Endothelial cell of umbilical vein (primary cell): ENCODE measurements at regions not wholly inside any gene's neighbourhood (a gene's known extent, or its start where the extent isn't known, plus 50 kb on each side); places are given as distances from the start of the nearest gene placed in this dataset.

Source experiments
- BruUV-seq: library from RNA; stranded (reverse); fragments of 400-500 nt; replicated peaks from 2 replicates; lab custom pipeline; 2021; lab: Mats Ljungman, UMichigan
- CTCF ChIA-PET: fragments of 300-600, 350-600 bp; sonication (Branson Sonifier 250); formaldehyde crosslinking; loops from one replicate; lab custom pipeline; 2021; ENCODE audit warnings: antibody characterized with exemption, inconsistent platforms; lab: Charles Lee
- POLR2A ChIA-PET: fragments of 300-600, 350-600 bp; sonication (Branson Sonifier 250); formaldehyde crosslinking; loops from one replicate; lab custom pipeline; 2021; ENCODE audit warnings: antibody characterized with exemption, inconsistent platforms; lab: Charles Lee
- DNase-seq: peaks from one replicate; pipeline ENCODE4 v3.0.0-alpha.2; 2011; ENCODE audit warnings: low read depth, low spot score
- FAIRE-seq: peaks from 2 replicates; lab custom pipeline; 2011; peaks lifted over from hg19 to GRCh38; lab: Jason Lieb, UNC
- H2AFZ ChIP-seq: 2 replicates; pipeline ENCODE4 v1.6.0; 2012; ENCODE audit warnings: low read depth, low read length, control low read depth, inconsistent platforms
- H3K27ac ChIP-seq: 2 replicates; pipeline ENCODE4 v1.5.1; 2011; ENCODE audit warnings: low read depth, mild to moderate bottlenecking, control low read depth, low read length, moderate library complexity; ENCODE audit not compliant: insufficient read depth
- H3K27me3 ChIP-seq, 2 experiments: 2 replicates each; pipeline versions ENCODE4 v1.6.0 to v1.6.1; 2011; ENCODE audit warnings: low read length in 2 of 2, mixed read lengths in 1 of 2; ENCODE audit not compliant: control insufficient read depth in 2 of 2, insufficient read depth in 2 of 2
- H3K36me3 ChIP-seq, 2 experiments: 2 replicates in 1 of 2; 3 replicates in 1 of 2; pipeline ENCODE4 v1.5.1; 2011; ENCODE audit warnings: low read length in 2 of 2, mild to moderate bottlenecking in 1 of 2, moderate library complexity in 1 of 2; ENCODE audit not compliant: control insufficient read depth in 2 of 2, insufficient read depth in 2 of 2; ENCODE audit errors: extremely low read depth in 1 of 2
- H3K4me1 ChIP-seq: 3 replicates; pipeline ENCODE4 v1.5.1; 2011; ENCODE audit warnings: mild to moderate bottlenecking, low read length; ENCODE audit not compliant: control insufficient read depth, insufficient read depth; ENCODE audit errors: extremely low read depth
- H3K4me2 ChIP-seq: 2 replicates; pipeline ENCODE4 v1.6.1; 2011; ENCODE audit warnings: low read length, control low read depth, mixed read lengths; ENCODE audit not compliant: insufficient read depth
- H3K4me3 ChIP-seq, 3 experiments: fragments of 200-600 bp in 1 of 3; sonication (generic), shearing (Covaris generic) in 1 of 3; replicated peaks in 1 of 3; 2 replicates each; pipeline ENCODE4 v1.5.1; 2011 to 2016; ENCODE audit warnings: control low read depth in 3 of 3, low read length in 3 of 3, mild to moderate bottlenecking in 2 of 3, inconsistent platforms in 1 of 3, low read depth in 1 of 3, moderate library complexity in 1 of 3; ENCODE audit not compliant: insufficient read depth in 1 of 3
- H3K79me2 ChIP-seq: 2 replicates; pipeline ENCODE4 v1.6.0; 2012; ENCODE audit warnings: low read length, inconsistent platforms; ENCODE audit not compliant: control insufficient read depth, insufficient read depth
- H3K9ac ChIP-seq: replicated peaks from 2 replicates; pipeline ENCODE3; 2011; ENCODE audit warnings: low read length, control low read depth; ENCODE audit not compliant: insufficient read depth; ENCODE audit errors: extremely low read depth
- H3K9me1 ChIP-seq: replicated peaks from 3 replicates; pipeline ENCODE4 v1.6.0; 2011; ENCODE audit warnings: mild to moderate bottlenecking, low read length; ENCODE audit not compliant: control insufficient read depth, insufficient read depth; ENCODE audit errors: extremely low read depth
- H3K9me3 ChIP-seq: replicated peaks from 2 replicates; pipeline ENCODE4 v1.5.1; 2012; ENCODE audit warnings: low read length, inconsistent platforms; ENCODE audit not compliant: control insufficient read depth, insufficient read depth
- H4K20me1 ChIP-seq: replicated peaks from 2 replicates; pipeline ENCODE3; 2011; ENCODE audit warnings: mild to moderate bottlenecking, low read length; ENCODE audit not compliant: control insufficient read depth, insufficient read depth; ENCODE audit errors: extremely low read depth
- EZH2 ChIP-seq: IDR thresholded peaks from 2 replicates; pipeline ENCODE4 v1.6.1; 2012; ENCODE audit warnings: borderline replicate concordance, low read depth, mild to moderate bottlenecking, moderate library complexity, low read length, inconsistent platforms; ENCODE audit not compliant: severe bottlenecking
- FOS ChIP-seq: IDR thresholded peaks from 2 replicates; pipeline ENCODE4 v1.6.1; 2011; ENCODE audit warnings: mild to moderate bottlenecking, low read length, moderate library complexity, borderline replicate concordance; ENCODE audit not compliant: insufficient read depth
- GATA2 ChIP-seq: IDR thresholded peaks from 2 replicates; pipeline ENCODE4 v1.7.0; 2011; ENCODE audit warnings: low read depth, mild to moderate bottlenecking, moderate library complexity, mixed read lengths, low read length; ENCODE audit not compliant: insufficient read length, insufficient read depth
- JUN ChIP-seq: IDR thresholded peaks from 2 replicates; pipeline ENCODE4 v1.6.1; 2011; ENCODE audit warnings: borderline replicate concordance, low read depth; ENCODE audit not compliant: insufficient read length, insufficient read depth
- MYC ChIP-seq: IDR thresholded peaks from one replicate; pipeline ENCODE4 v1.6.1; 2011; ENCODE audit warnings: mild to moderate bottlenecking, low read depth, low read length
- POLR2A ChIP-seq: IDR thresholded peaks from 2 replicates; pipeline ENCODE4 v1.6.1; 2012; ENCODE audit warnings: low read depth, mild to moderate bottlenecking, control low read depth, low read length
- POLR2AphosphoS5 ChIP-seq: IDR thresholded peaks from 2 replicates; pipeline ENCODE4 v1.6.1; 2012; ENCODE audit warnings: low read depth, mild to moderate bottlenecking, control low read depth, low read length, moderate library complexity; ENCODE audit not compliant: insufficient read depth
- dilution Hi-C: fragments of 300-500 bp; cut with MboI; formaldehyde crosslinking; loops from one replicate; pipeline ENCODE4 v1.15.0; 2019; ENCODE audit warnings: low sequenced_read_pairs; ENCODE audit not compliant: extremely low pct_ligation_motif_present
- intact Hi-C: fragments of 100-400 bp; cut with micrococcal nuclease; formaldehyde crosslinking; loops from one replicate; pipeline ENCODE4 v1.10.0; 2022
- TF ChIP-seq, protein P1 (sequence below): IDR thresholded peaks from 2 replicates; pipeline ENCODE4 v1.6.1; 2011; ENCODE audit not compliant: insufficient read depth, insufficient read length
- TF ChIP-seq, protein P2 (sequence below), 2 donors: IDR thresholded peaks; 1 replicate in 1 of 2; 2 replicates in 1 of 2; pipeline ENCODE4 v1.5.1; 2011; ENCODE audit warnings: low read length in 2 of 2, mild to moderate bottlenecking in 2 of 2, moderate library complexity in 2 of 2, control low read depth in 1 of 2, inconsistent platforms in 1 of 2, low read depth in 1 of 2; ENCODE audit not compliant: insufficient read depth in 1 of 2; ENCODE audit errors: extremely low read depth in 1 of 2

DNA sequence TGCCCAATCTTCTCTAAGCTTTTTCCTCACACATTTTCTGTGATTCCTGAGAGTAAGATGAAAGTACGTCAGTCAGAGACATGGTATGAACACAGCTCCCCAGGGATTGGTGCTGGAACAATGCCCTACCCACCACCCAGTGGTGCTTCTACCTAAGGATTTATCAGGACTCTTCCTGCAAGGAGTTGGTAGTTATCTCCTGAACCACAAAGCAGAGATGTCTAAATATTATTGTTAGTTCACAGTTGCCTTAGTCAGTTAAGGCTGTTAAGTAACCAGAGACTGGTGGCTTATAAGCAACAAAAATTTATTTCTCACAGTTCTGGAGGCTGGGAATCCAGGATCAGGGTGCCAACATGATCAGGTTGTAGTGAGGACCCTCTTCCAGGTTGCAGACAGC lies 60.3 kb upstream of the CCDC85A start:
- no TSS peak for BruUV-seq
- Histone ChIP-seq H3K4me2 (no peak overlapping the region), H3K27ac (no peak overlapping the region), H3K9ac (no peak overlapping the region), H3K27me3 (no peaks in the 10 kb centered on the region), H3K4me1 (no peaks in the 10 kb centered on the region), H3K9me1 (no peaks in the 10 kb centered on the region), H3K9me3 (no peaks in the 10 kb centered on the region), H2AFZ (no peak overlapping the region), H3K4me3 (no peak overlapping the region), H3K79me2 (no peaks in the 10 kb centered on the region), H4K20me1 (no peaks in the 10 kb centered on the region), H3K36me3 (no peaks in the 10 kb centered on the region)
- ChIA-PET POLR2A (no interaction called here), CTCF (interaction anchor here (1.1 to 1.3 kb wide), 3 partner anchors 9 to 352 kb away, joined by 3 read pairs; no protein-coding TSS in a partner anchor)
- TF ChIP-seq, protein P1, sequence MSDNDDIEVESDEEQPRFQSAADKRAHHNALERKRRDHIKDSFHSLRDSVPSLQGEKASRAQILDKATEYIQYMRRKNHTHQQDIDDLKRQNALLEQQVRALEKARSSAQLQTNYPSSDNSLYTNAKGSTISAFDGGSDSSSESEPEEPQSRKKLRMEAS = no peak
- TF ChIP-seq POLR2A (no peak), JUN (no peak), MYC (no peak), EZH2 (no peak), FOS (no peak), POLR2AphosphoS5 (no peak), GATA2 (no peak)
- TF ChIP-seq, protein P2, sequence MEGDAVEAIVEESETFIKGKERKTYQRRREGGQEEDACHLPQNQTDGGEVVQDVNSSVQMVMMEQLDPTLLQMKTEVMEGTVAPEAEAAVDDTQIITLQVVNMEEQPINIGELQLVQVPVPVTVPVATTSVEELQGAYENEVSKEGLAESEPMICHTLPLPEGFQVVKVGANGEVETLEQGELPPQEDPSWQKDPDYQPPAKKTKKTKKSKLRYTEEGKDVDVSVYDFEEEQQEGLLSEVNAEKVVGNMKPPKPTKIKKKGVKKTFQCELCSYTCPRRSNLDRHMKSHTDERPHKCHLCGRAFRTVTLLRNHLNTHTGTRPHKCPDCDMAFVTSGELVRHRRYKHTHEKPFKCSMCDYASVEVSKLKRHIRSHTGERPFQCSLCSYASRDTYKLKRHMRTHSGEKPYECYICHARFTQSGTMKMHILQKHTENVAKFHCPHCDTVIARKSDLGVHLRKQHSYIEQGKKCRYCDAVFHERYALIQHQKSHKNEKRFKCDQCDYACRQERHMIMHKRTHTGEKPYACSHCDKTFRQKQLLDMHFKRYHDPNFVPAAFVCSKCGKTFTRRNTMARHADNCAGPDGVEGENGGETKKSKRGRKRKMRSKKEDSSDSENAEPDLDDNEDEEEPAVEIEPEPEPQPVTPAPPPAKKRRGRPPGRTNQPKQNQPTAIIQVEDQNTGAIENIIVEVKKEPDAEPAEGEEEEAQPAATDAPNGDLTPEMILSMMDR (IDR thresholded peaks at IDR 0.05; ENCODE audit: extremely low read depth in 1 of 2, insufficient read depth in 1 of 2, low read depth in 1 of 2, low read length in 2 of 2) = no peak
- intact Hi-C loops (no loop called here), dilution Hi-C loops (no loop called here)
- DNase-seq (no peak), FAIRE-seq (no peak)
